HG03442 (cell line): ENCODE measurements at regions not wholly inside any gene's neighbourhood (a gene's known extent, or its start where the extent isn't known, plus 50 kb on each side); places are given as distances from the start of the nearest gene placed in this dataset.

Experiments
- ATAC-seq: cut with Tn5 transposase; IDR thresholded peaks from one replicate; pipeline ENCODE4 v1.9.1; 2021; ENCODE audit warnings: mild to moderate bottlenecking, moderate library complexity; ENCODE audit not compliant: unreplicated experiment

DNA sequence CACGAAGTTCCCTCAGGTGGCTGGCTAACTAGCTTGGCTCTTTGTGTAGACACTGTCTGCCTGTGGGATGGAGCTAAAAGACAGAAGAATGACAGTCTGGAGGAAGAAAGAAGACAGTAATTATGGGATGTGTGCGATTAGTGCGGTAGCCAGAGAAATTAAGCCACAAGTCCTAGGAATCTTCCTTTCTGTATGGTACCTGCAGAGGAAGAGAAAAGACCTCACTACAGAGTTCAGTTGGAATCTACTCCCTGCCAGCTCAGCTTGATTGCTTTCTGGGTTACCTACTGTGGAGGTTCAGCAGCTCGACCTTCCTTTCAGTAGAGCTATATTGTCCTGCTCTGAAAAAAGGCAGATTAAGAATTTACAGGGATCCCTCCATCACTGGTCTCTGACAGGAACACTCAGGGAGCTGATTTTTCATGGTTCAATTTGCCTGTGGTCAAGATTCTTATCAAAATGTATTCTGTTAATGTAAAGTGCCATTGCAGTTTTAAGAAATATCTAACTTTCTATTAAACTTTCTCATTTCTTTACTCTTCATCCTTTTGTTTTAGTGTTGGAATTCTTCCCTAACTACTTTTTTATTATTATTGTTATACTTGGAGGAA, 187.2 kb downstream of the CENPW start:
- no peak for ATAC-seq

DNA sequence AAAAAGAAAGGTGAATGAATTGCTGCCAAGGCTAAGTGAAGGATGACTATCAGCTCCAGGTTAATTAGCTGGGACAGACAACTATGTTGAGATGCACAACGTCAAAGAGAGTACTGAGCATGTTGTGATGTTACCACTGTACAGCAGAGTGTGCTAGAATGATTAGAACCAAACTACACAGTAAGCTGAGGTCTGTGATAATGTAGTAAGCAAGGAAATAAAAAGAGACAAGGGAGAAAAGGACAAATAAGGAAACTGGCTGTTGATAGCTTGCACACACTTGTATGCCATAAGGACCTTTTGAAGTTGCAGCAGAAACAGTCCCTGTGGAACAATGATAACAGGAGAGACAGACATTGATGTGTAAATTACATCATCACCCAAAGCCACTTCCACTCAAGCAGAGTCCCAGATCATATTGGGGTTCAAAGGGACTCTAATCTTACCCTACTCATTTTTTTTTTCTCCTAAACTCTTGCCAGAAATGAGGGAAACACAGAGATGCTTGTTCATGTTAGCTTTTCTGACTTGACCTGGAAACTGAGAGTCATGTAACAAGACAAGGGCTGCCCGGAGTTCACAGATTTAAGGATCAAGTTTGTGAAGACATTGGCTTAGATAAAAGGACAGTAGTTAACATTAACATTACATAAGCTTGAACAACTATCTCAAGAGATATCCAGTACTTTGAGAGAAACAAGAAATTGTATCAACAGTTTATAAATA, 189.9 kb downstream of the CENPW start:
- no peak for ATAC-seq

DNA sequence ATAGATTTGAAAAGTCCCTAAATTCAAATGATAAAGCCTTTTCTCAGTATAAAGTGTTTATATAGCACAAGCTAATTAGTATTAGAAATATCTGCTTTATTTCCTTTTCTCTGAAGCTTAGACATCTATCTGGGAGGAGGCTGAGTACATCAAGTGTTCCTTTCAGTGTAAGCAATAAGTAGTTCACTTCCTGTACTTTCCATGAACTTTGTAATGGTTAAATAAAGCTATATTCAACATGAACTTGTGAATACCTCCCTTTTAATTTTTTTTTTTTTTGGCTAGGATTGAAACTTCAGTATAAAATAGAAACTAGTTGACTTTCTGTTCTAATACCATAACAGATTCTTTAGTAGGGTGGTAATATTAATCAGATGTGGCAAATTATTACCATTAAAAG, 190.9 kb downstream of the CENPW start:
- ATAC-seq: no peak

DNA sequence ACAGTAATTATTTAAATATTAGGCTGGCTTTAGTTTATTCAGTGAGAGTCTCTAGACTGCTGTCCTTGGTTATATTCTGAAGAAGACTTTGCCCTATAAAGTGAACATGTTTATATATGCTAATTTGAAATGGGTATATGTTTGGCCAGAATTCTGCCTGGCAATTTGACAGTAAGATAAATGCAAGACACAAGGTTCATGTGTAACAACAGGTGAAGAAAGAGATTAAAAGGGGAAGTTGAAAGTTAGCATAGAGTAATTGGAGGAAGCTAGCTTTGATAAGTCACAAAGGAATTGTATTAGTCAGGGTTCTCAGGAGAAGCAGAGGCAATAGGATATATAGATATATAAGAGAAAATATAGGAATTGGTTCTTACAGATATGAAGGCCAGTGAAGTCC, 191.4 kb downstream of the CENPW start:
- ATAC-seq: peak; percentile 21

DNA sequence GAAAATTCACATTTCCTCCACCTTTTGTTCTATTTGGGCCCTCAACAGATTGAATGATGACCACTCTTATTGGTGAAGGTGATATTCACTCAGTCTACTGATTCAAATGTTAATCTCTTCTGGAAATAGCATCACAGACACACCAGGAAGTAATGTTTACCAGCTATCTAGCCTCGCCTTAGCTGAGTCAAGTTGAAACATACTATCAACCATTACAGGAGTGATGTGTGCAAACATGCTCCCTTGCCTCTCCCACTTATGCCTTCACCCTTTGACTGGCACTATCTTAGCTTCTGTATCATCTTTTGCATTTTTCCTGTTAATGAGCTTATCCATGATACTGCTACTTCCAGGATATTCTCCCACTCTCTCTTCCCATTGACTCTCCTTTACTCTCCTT, 191.9 kb downstream of the CENPW start:
- peak; percentile 82 for ATAC-seq

DNA sequence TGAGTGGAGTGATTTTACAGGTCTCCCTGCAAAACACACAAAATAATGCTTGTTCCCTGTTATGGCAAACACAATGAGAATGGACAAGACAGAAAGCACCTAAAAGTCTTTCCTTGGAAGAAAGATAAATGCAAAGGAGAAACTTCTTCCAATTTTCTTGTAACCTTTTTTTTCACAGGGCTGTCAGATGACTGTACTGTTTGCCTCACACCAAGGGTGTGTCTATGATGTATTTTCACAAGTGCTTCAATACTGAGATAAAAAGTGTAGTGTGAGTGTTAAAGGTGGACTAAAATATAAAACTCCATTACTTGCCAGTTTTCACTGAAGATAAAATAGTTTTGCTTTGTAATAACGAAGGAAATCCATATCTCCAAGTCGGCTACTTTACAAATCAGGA, 194.5 kb downstream of the CENPW start:
- no peak for ATAC-seq

DNA sequence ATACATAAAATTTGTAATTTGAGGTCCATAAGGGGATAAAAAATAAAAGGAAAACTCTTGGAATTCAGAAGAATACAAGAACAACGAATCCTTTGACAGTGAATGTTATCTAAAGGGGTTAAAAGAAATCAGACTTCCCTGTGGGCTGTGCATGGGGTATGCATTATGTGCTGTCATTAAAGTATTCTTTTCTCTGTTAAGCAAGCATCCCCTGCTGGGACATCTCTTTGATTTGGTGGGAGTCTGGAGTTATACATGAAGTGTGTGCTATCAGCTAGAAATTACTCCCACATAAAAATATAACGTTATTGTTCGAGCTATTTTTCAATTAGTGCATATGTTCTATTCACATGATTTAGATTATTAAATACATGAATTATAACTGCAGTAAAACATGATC, 195.2 kb downstream of the CENPW start:
- no peak for ATAC-seq

DNA sequence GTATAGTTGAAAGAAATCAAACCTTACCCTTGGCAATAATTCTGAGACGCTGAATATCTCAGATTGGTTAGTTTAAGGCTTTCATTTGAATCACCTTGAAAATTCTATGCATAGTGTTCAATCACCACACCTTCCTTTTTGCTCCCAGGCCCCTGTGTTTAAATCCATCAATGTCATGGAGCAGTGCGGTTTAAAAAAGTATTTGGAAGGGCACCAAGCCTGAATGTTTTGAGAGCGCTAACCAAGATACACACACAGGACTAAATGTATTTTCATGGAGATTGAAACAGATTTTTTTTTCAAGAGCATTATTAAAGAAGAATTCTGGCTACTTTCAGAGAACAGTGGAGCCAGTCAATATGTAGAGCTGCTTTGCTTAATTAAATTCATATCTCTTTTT, 195.7 kb downstream of the CENPW start:
- no peak for ATAC-seq

DNA sequence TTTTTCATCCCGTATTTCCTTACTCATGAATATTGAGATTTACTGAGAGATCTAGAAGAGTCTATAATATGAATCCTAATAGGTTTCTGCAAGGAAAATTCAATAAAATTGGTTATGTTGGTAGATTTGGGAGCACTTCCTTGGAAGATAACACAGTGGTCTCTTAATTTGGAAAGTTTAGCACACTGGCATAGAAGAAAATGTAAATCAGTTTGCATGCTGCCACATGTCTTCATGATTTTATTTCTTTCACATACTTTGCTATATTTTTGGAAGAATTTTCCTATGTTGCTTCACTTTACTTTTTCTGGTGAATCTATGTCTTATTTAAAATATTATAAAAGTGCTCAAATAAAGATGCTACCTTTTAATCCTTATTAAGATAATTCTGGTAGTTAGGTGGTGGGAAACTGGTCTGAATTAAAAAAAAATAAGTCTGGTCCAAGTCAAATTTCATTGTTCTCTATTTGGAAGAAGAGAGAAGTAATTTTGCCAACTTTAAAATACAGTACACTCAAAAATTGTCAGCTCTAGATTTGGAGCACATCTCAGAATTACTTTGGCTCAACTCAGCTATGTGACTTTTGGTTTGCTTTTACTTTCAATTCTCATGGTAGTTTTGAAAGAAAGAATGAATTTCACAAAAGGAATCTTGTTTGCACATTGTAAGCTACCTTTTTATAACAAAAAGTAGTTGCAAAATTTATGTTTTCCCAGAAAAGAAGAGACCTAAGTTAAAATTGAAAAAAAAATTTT, 197.3 kb downstream of the CENPW start:
- no peak for ATAC-seq

DNA sequence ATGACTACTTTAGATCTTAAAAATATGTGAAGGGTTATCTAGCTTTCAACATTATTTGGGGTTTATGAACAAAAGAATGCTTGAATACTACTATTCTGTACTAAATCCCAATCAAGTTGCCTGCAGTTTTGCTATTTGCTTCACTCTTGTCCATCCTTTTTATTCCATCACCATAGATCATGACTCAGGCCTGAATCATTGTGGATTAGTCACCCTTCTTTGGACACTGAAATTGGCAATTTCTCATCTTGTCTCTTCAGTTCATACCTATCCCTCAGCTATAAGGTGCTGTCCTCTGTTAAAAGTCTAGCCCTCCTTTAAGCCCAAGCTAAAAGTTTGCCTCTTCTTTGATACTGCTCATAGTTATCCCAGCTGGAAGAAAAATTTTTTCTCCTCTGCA, 199.1 kb downstream of the CENPW start:
- no peak for ATAC-seq

DNA sequence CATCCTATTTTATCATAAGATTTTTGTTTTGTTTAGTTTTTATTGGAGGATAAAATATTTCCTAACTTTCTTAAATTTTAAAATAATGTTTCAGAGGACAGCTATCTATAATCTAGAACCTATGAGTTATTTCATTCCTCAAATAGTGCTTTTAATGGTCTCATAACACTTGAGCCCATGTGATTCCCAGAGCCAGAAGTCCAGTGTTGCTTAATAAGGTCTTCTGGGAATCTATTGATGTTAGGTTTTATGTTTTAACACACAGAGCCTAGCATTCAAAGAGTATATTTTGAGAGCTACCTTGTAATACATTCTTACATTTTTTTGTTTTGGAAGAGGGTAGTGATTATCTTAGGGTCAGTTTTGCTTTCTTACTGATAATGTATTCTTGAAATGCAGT, 200.2 kb downstream of the CENPW start:
- ATAC-seq: no peak

DNA sequence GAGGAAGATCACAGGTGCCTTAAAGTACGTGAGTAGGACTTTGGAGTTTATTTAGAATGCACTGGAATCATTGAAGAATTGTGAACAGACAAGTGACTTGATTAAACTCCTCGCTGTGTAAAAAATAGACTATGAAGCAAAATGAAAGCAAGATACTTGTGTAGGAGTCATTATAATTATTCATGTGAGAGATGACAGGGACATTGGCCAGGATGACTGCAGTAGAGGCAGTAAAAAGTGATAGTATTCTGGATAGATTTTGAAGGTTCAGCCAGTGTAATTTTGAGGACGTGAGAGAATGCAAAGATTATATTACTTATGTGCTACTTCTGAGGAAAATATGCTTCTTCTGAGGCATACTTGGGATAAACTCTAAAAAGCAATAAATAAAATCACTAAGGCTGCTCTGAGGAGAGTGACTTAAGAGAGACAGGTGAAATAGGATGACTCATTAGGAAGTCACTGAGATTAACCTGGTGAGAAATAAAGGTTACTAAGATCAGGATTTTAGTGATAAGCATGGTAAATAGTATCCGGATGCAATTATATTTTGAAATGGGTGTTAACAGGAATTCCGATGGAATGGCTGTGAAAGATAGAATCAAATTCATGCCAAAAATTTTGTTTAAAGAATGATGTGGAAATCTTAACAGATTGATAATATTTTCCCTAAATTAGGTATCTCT, 202.0 kb downstream of the CENPW start:
- no peak for ATAC-seq

DNA sequence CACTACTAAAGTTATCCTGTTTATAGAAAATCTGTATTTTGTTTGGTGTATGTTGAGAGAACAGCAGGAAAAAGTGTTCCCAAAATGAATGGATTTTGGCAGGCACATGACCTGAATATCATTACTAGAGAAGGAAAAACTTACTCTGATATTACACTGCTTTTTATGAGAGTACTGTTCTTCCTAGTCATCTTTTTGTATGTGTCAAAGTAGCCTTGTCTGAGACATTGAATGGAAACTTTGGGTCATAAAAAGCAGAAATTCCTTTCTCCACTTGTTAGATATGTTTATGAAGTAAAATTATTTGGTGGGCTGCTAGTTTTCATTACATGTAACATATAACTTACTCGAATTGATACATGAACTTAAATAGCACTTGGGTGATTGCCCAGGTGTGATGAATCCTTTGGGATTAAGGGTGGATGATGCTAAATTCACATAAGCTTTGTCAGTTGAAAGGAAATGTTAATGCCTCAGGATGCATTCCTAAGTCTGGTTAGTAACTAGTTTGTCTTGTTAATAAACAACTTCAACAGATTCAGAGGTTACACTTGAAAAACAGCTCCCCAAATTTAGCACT, 206.7 kb downstream of the CENPW start:
- ATAC-seq: no peak

DNA sequence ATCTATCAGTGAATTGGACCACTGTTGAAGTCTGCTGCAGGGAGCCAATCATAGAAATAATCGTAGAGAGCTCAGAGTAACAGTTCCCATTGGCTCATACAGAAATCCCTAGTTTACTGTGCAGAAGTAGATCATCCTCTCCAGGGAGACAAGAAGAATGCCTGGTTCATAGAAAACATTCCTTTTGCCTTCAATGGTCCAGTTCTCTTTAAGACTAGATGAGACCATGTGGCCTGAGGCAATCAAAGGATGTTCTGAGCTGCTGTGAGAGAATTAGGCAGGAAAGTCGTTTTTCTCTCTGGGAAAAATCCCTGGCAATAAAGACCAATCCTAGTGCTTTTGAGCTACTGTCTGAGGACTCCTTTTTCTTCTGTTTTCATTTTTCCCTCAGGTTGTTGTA, 208.4 kb downstream of the CENPW start:
- no peak for ATAC-seq

DNA sequence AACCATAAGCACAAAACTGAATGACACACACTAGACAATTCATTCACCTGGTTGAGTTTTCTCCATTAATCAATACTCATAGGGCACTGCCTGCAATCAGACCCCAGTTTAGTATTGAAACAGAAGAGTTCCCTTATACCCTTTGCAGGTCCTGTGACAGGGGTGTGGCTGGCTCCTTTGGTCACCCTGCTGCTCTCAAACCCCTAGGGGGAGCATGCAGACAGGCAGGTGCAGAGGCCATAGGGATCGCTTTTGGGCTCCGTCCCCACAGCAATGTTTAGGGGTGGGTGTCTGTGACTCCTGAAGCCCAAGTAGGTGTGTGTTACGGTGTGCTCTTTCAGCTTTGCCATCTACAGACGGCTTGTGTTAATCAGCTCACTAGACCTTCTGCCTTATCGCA, 210.4 kb downstream of the CENPW start:
- ATAC-seq: no peak

DNA sequence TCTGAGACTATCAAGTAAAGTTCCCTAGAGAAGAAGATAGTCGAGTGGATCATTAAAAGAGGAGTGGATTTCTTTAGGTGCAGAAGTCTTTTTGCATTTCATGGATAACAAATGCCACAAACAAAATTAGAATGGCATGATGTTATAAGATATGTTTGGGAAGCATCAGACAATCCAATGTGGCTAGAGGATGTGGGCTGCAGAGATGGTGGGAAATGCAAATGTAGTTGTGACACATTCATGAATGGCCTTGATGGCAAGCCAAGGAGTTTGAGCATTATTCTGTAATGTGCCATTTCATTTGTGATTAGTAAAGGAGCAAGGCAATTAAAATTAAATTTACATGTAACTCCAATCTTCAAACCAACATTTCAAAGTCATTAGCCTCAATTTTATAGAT, 211.9 kb downstream of the CENPW start:
- no peak for ATAC-seq

DNA sequence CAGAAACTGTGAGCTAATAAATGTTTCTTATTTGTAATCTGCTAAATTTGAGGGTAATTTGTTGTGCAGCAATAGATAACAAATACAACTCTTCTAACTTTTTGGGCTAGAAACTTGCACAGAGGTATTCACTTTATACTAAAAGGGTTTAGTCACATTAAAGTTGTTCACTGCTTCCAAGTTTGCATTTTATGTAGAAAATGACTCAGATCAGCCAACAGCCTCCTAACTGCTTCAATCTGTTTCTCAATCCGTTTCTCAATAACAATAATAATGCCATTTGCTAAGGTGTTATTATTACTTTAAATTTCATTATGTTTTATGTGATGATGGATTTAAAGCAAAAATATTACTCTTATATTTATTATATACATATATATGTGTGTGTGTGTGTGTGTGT, 213.9 kb downstream of the CENPW start:
- no peak for ATAC-seq

DNA sequence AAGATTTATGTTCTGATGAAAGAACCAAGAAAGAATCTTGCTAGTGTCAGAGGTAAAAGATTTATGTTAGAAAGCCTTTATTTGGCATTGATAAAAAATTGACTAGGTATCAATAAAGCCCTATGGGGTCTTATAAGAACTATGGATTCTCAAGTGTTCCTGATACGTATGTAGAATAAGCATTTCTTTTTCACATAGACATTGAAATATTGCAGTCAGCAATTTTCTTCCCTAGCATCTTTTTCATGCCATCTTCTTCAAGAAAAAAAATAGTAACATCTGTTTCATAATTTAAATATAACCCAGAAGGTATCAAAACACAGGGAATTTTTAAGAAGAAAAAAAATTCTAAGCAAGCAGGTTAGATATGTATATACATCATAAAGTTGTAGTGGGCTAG, 230.6 kb downstream of the CENPW start:
- no peak for ATAC-seq

DNA sequence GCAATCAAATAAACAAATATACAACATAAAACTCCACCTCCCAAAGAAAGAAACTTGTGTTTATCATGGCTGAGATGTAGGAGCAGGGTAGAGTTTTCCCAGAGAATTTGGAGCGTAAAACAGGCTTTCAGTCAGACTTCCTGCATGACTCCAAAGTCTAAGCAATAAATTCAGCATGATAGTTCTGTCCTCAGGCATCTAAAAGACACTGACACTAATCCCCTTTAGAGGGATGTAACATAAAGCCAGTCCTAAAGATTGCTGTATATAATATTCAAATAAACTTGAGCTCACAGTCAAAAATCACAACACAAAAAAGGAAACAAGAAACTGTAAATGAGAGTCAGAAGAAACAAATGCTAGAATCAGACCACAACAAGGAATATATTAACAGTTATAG, 234.4 kb downstream of the CENPW start:
- ATAC-seq: no peak

DNA sequence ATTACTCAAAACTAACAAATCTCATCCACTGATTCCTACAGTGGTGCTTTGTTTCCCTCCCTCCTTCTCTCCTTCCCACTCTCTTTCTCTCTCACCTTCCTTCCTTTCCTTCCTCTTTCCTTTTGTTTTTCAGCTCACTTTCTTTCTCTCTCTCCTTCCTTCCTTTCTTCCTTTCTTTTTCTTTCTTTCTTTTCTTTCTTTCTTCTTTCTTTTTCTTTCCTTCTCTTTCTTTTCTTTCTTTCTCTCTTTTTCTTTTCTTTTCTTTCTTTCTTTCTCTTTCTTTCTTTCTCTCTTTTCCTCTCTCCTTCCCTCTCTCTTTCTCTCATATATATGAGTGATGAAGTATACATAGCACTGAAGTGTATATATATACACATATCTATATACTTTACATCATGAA, 241.4 kb downstream of the CENPW start:
- no peak for ATAC-seq

DNA sequence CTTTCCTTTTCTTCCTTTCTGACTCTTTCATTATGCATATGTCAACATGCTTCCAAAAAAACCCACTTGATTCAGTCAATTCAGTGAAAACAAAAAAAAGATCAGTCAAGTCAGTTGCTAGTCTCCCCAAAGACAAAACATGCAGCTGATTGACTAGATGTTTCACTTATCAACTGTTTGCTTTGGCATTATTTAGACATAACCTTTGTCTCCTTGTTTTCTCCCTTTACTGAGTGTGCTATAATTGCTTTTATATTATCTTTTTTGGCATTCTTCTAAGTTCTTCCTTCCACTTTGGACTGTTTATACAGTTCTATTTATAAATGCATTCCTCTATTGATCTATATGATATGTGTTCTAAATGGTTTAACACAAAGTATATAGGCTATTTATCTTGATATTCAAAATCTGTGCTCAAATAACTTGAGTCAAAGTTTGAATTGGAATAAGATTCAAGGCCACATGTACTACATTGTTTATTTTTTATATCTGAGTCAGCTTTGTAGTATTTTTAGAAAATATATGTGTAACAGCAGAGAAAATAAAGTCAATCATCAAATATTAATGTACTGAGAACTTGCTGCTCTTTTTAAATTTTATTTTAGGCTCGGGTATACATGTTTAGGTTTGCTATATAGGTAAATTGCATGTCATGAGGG, 260.5 kb downstream of the CENPW start:
- ATAC-seq: no peak
